ENCODE measurements at regions not wholly inside any gene's neighbourhood (a gene's known extent, or its start where the extent isn't known, plus 50 kb on each side); places are given as distances from the start of the nearest gene placed in this dataset.

DNA sequence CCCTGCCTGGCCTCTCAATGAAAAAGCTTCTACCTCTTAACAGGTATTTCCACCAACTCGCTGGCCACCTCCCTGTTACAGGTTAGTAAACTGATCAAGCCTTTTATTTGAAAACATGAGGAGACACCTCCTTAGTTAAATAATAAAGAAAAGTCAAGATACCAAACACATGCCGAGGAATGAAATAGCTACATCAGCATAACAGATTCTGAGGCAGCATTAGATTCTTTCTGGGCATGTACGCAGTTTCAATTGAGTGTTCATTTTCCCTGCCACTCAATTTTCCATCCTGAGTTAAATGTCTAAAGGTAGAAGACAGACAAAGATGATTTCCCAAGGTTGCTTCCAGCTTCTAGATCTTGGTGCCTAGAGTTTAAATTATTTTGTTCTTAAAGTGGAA, 250.5 kb upstream of the LRTM1 start:
- Histone ChIP-seq H3K4me1 (ENCODE audit: insufficient read depth, low read length, poor library complexity, severe bottlenecking) (no peaks in the 10 kb centered on the region), H3K79me2 (ENCODE audit: insufficient read depth, low read length) (no peaks in the 10 kb centered on the region), H3K4me3 (ENCODE audit: low read length, poor library complexity, severe bottlenecking) (no peak overlapping the region), H3K9ac (ENCODE audit: low read depth, low read length, poor library complexity, severe bottlenecking) (no peak overlapping the region), H3F3A (ENCODE audit: low read depth) (no peaks in the 10 kb centered on the region), H3K27me3 (ENCODE audit: insufficient read depth, low read length, poor library complexity, severe bottlenecking) (no peaks in the 10 kb centered on the region), H2AFZ (ENCODE audit: low read length) (no peak overlapping the region), H3K36me3 (ENCODE audit: insufficient read depth, low read length) (no peaks in the 10 kb centered on the region), H3K4me2 (ENCODE audit: low read depth, low read length, poor library complexity, severe bottlenecking) (no peak overlapping the region), H4K20me1 (ENCODE audit: insufficient read depth, low read length, poor library complexity, severe bottlenecking) (no peaks in the 10 kb centered on the region), H3K9me3 (ENCODE audit: insufficient read depth, low read depth, low read length) (no peaks in the 10 kb centered on the region), H3K9me2 (replicated peaks; ENCODE audit: low read depth, low read length) (no peaks in the 10 kb centered on the region)
- TF ChIP-seq, protein P1, sequence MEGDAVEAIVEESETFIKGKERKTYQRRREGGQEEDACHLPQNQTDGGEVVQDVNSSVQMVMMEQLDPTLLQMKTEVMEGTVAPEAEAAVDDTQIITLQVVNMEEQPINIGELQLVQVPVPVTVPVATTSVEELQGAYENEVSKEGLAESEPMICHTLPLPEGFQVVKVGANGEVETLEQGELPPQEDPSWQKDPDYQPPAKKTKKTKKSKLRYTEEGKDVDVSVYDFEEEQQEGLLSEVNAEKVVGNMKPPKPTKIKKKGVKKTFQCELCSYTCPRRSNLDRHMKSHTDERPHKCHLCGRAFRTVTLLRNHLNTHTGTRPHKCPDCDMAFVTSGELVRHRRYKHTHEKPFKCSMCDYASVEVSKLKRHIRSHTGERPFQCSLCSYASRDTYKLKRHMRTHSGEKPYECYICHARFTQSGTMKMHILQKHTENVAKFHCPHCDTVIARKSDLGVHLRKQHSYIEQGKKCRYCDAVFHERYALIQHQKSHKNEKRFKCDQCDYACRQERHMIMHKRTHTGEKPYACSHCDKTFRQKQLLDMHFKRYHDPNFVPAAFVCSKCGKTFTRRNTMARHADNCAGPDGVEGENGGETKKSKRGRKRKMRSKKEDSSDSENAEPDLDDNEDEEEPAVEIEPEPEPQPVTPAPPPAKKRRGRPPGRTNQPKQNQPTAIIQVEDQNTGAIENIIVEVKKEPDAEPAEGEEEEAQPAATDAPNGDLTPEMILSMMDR (conservative IDR thresholded peaks at IDR 0.05; ENCODE audit: low read length) = no peak
- TF ChIP-seq EZH2phosphoT487 (IDR thresholded peaks at IDR 0.05; ENCODE audit: borderline replicate concordance) = no peak

DNA sequence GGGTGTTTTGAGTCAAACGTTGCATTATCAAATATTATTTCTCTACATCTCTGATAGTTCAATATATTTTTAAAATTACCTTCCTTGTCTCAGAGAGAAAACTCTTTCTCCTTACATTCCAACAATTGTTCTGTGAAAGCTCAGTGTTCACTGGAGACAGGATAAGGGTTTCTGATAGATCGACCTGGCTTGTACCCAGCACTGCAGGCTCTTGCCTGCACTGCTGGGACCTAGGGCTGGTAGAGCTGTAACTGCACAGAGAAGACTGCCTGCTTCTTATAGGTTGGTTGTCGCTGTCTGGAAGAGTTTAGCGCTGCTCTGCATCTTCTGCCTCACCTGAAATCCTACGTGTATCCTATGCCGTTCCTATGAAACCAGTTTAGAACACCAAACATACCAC, 249.9 kb upstream of the LRTM1 start:
- H3K4me1 ChIP-seq (ENCODE audit: insufficient read depth, low read length, poor library complexity, severe bottlenecking) = no peaks in the 10 kb centered on the region
- no peak overlapping the region for H2AFZ ChIP-seq (ENCODE audit: low read length)
- no peak overlapping the region for H3K4me3 ChIP-seq (ENCODE audit: low read length, poor library complexity, severe bottlenecking)
- H4K20me1 ChIP-seq (ENCODE audit: insufficient read depth, low read length, poor library complexity, severe bottlenecking) = no peaks in the 10 kb centered on the region
- no peaks in the 10 kb centered on the region for H3K36me3 ChIP-seq (ENCODE audit: insufficient read depth, low read length)
- no peak overlapping the region for H3K4me2 ChIP-seq (ENCODE audit: low read depth, low read length, poor library complexity, severe bottlenecking)
- no peaks in the 10 kb centered on the region for H3K27me3 ChIP-seq (ENCODE audit: insufficient read depth, low read length, poor library complexity, severe bottlenecking)
- TF ChIP-seq, protein P1 (conservative IDR thresholded peaks at IDR 0.05; ENCODE audit: low read length) = no peak
- TF ChIP-seq EZH2phosphoT487 (IDR thresholded peaks at IDR 0.05; ENCODE audit: borderline replicate concordance) = no peak
- H3K9me3 ChIP-seq (ENCODE audit: insufficient read depth, low read depth, low read length) = no peaks in the 10 kb centered on the region
- no peaks in the 10 kb centered on the region for H3K9me2 ChIP-seq (replicated peaks; ENCODE audit: low read depth, low read length)
- no peaks in the 10 kb centered on the region for H3F3A ChIP-seq (ENCODE audit: low read depth)
- H3K79me2 ChIP-seq (ENCODE audit: insufficient read depth, low read length) = no peaks in the 10 kb centered on the region
- H3K9ac ChIP-seq (ENCODE audit: low read depth, low read length, poor library complexity, severe bottlenecking) = no peak overlapping the region

DNA sequence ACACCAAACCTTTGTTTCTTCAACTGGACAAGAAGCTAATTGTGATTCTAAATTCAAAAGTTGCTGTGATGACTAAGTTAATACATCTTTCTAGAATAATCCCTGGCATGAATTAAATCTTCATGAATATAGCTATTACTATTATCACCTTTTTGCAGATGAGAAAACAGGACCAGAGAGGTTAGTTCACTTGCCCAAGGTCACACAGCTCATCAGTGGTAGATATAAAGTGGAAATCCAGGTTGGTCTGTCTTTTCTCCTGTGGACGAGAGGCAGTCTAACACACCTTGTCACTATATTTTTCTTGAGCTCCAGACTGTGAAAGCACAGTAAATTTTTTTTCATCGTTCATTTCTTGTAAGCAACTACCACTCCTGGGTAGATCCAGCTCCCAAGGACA, 247.6 kb upstream of the LRTM1 start:
- Histone ChIP-seq H3K4me2 (ENCODE audit: low read depth, low read length, poor library complexity, severe bottlenecking) (no peak overlapping the region), H3K36me3 (ENCODE audit: insufficient read depth, low read length) (no peaks in the 10 kb centered on the region), H3K9me2 (replicated peaks; ENCODE audit: low read depth, low read length) (no peaks in the 10 kb centered on the region), H3K9ac (ENCODE audit: low read depth, low read length, poor library complexity, severe bottlenecking) (no peak overlapping the region), H3K9me3 (ENCODE audit: insufficient read depth, low read depth, low read length) (no peaks in the 10 kb centered on the region), H4K20me1 (ENCODE audit: insufficient read depth, low read length, poor library complexity, severe bottlenecking) (no peaks in the 10 kb centered on the region), H3F3A (ENCODE audit: low read depth) (no peaks in the 10 kb centered on the region), H3K27me3 (ENCODE audit: insufficient read depth, low read length, poor library complexity, severe bottlenecking) (no peaks in the 10 kb centered on the region), H3K4me3 (ENCODE audit: low read length, poor library complexity, severe bottlenecking) (no peak overlapping the region), H3K4me1 (ENCODE audit: insufficient read depth, low read length, poor library complexity, severe bottlenecking) (no peaks in the 10 kb centered on the region), H3K79me2 (ENCODE audit: insufficient read depth, low read length) (no peaks in the 10 kb centered on the region), H2AFZ (ENCODE audit: low read length) (no peak overlapping the region)
- TF ChIP-seq EZH2phosphoT487 (IDR thresholded peaks at IDR 0.05; ENCODE audit: borderline replicate concordance) = no peak
- TF ChIP-seq, protein P1 (conservative IDR thresholded peaks at IDR 0.05; ENCODE audit: low read length) = no peak

Data from Loucy (cell line).